ENCODE measurements at regions not wholly inside any gene's neighbourhood (a gene's known extent, or its start where the extent isn't known, plus 50 kb on each side); places are given as distances from the start of the nearest gene placed in this dataset.

GRCh38 chr2:221774136-221774535, 202.0 kb upstream of the EPHA4 start:
- H3K4me3 ChIP-seq (replicated peaks; ENCODE audit: insufficient read depth, low read length): no peak overlapping the region
- no peak overlapping the region for H3K27ac ChIP-seq (replicated peaks)
- H3K27me3 ChIP-seq (ENCODE audit: insufficient read depth, poor library complexity, severe bottlenecking): no peaks in the 10 kb centered on the region
- DNase-seq (ENCODE audit: low read depth in 1 of 2, low spot score in 1 of 2): no peak
- TF ChIP-seq CTCF (IDR thresholded peaks at IDR 0.05; ENCODE audit: insufficient read depth, low read length): no peak
- no peak for TF ChIP-seq SPI1 (IDR thresholded peaks at IDR 0.05; ENCODE audit: borderline replicate concordance, low read depth)
- TF ChIP-seq GABPA (IDR thresholded peaks at IDR 0.05; ENCODE audit: low read depth): no peak
- no peak for TF ChIP-seq REST (IDR thresholded peaks at IDR 0.05; ENCODE audit: insufficient replicate concordance, low read depth)
- no peak for TF ChIP-seq POLR2AphosphoS5 (IDR thresholded peaks at IDR 0.05; ENCODE audit: low read depth)

GRCh38 chr2:221771297-221771696, 199.2 kb upstream of the EPHA4 start:
- Histone ChIP-seq H3K4me3 (replicated peaks; ENCODE audit: insufficient read depth, low read length) (no peak overlapping the region), H3K27ac (replicated peaks) (no peak overlapping the region), H3K27me3 (ENCODE audit: insufficient read depth, poor library complexity, severe bottlenecking) (no peaks in the 10 kb centered on the region)
- TF ChIP-seq GABPA (IDR thresholded peaks at IDR 0.05; ENCODE audit: low read depth) (no peak), REST (IDR thresholded peaks at IDR 0.05; ENCODE audit: insufficient replicate concordance, low read depth) (no peak), SPI1 (IDR thresholded peaks at IDR 0.05; ENCODE audit: borderline replicate concordance, low read depth) (no peak), CTCF (IDR thresholded peaks at IDR 0.05; ENCODE audit: insufficient read depth, low read length) (no peak), POLR2AphosphoS5 (IDR thresholded peaks at IDR 0.05; ENCODE audit: low read depth) (no peak)
- no peak for DNase-seq (ENCODE audit: low read depth in 1 of 2, low spot score in 1 of 2)

GRCh38 chr2:221767106-221768012, 195.3 kb upstream of the EPHA4 start:
- DNase-seq (ENCODE audit: low read depth in 1 of 2, low spot score in 1 of 2): no peak
- H3K4me3 ChIP-seq (replicated peaks; ENCODE audit: insufficient read depth, low read length): no peak overlapping the region

More at GRCh38 chr2:221767106-221768012, 195.3 kb upstream of the EPHA4 start:
- Histone ChIP-seq H3K27ac (replicated peaks) (no peak overlapping the region), H3K27me3 (ENCODE audit: insufficient read depth, poor library complexity, severe bottlenecking) (no peaks in the 10 kb centered on the region)
- TF ChIP-seq CTCF (IDR thresholded peaks at IDR 0.05; ENCODE audit: insufficient read depth, low read length): no peak
- TF ChIP-seq SPI1 (IDR thresholded peaks at IDR 0.05; ENCODE audit: borderline replicate concordance, low read depth): no peak
- TF ChIP-seq POLR2AphosphoS5 (IDR thresholded peaks at IDR 0.05; ENCODE audit: low read depth): no peak
- no peak for TF ChIP-seq REST (IDR thresholded peaks at IDR 0.05; ENCODE audit: insufficient replicate concordance, low read depth)
- no peak for TF ChIP-seq GABPA (IDR thresholded peaks at IDR 0.05; ENCODE audit: low read depth)
